Esophagus muscularis mucosa (tissue), 4 donors: ENCODE measurements at regions not wholly inside any gene's neighbourhood (a gene's known extent, or its start where the extent isn't known, plus 50 kb on each side); places are given as distances from the start of the nearest gene placed in this dataset.

ENCODE experiments used
- EP300 ChIP-seq: sonication (generic); formaldehyde crosslinking; IDR thresholded peaks from one replicate; pipeline ENCODE4 v1.6.1; 2017; ENCODE audit warnings: antibody characterized with exemption
- POLR2A ChIP-seq: fragments of 450-650 bp; IDR thresholded peaks from one replicate; pipeline ENCODE4 v1.6.1; 2017; ENCODE audit warnings: antibody characterized with exemption, moderate library complexity, mild to moderate bottlenecking, low read depth
- TF ChIP-seq, protein P1 (sequence below), 3 experiments: fragments of 200-600 bp in 2 of 3; fragments of 450-650 bp in 1 of 3; sonication (generic) in 2 of 3; IDR thresholded peaks; one replicate each; pipeline ENCODE4 v1.5.1; 2017 to 2019; ENCODE audit warnings: antibody characterized with exemption in 3 of 3, mild to moderate bottlenecking in 2 of 3, moderate library complexity in 1 of 3

- TF ChIP-seq POLR2A (no peak), EP300 (no peak)
- TF ChIP-seq, protein P1, sequence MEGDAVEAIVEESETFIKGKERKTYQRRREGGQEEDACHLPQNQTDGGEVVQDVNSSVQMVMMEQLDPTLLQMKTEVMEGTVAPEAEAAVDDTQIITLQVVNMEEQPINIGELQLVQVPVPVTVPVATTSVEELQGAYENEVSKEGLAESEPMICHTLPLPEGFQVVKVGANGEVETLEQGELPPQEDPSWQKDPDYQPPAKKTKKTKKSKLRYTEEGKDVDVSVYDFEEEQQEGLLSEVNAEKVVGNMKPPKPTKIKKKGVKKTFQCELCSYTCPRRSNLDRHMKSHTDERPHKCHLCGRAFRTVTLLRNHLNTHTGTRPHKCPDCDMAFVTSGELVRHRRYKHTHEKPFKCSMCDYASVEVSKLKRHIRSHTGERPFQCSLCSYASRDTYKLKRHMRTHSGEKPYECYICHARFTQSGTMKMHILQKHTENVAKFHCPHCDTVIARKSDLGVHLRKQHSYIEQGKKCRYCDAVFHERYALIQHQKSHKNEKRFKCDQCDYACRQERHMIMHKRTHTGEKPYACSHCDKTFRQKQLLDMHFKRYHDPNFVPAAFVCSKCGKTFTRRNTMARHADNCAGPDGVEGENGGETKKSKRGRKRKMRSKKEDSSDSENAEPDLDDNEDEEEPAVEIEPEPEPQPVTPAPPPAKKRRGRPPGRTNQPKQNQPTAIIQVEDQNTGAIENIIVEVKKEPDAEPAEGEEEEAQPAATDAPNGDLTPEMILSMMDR (IDR thresholded peaks at IDR 0.05) = no peak
Measured at GRCh38 chr21:16533692-16534407, 804.1 kb downstream of the USP25 start.
